IPS-NIHi7 (cell line): ENCODE measurements at regions not wholly inside any gene's neighbourhood (a gene's known extent, or its start where the extent isn't known, plus 50 kb on each side); places are given as distances from the start of the nearest gene placed in this dataset.
"Not testable (repeated sequence)": the region's sequence is repeated elsewhere in the genome, so short reads cannot be mapped to it uniquely, and the experiment has no call there.

Source experiments
- DNase-seq: peaks from one replicate; pipeline ENCODE4 v3.0.0; 2012; ENCODE audit warnings: mixed read lengths; ENCODE audit errors: extremely low spot score

DNA sequence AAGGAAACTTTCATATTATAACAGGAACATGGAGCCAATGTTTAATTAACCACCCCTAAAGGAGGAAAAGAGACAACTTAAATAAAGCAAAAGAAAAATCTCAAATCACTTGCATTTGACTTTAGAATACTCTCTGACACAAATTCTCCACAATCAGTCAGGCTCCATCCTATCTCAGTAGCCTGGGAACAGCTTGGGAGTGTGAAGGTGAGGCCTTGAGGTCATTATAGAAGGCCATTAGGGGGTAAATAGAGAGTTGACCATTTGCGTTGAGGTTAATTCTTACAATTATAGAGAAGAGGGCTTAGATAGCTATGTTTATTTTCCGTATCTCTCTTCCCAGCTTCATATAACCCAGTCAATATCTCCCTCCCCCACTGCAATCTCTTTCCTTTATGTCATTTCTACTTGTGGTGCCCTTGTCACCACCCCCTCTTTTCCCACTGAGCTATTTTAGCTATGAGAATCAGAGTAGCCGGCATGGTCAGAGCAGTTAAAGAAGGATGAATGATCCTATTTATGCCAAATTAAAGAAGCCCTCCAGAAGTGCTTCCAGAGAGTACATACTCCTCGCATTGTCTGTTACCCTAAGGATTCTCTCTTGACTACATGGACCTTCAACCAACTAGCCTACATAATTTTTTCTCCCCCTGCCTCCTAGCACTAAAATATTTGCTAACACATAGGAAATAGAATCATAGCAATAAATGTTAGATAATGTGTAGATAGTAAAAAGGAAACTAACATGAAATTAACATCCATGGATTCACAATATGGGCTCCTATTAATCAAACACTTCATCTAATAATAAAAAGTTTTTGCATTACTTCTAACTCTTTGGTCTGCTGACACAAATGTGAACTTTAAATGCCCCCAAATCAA is 135.2 kb upstream of the KRR1 start:
- no peak for DNase-seq

DNA sequence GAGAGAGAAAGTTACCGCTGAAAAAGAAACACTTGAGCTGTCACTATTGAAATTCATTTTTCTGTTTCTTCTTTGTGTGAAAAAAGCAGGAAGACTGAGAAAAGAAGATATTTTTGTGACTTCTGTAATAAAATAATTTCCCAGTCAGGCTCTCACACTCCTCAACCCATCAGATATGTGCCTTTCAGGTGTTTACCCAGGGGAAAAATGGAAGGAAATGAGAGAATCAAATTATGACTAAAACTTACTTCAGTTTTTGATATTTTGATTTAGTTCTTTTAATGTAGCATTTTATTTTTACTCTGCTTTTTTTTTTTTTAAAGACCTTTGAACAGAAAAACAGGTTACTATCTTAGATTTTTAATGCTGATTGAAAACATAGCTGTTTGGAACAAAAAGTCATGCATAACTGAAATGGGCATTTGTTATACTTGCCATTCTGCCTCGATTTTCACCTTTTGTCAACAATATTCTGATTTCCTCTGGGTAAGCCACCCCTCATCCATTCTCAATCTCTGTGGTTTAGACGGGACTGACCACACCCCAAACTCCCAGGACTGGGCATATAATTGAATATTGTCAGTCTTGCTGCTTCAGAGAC is 133.2 kb upstream of the KRR1 start:
- DNase-seq, result no peak

GRCh38 chr12:75643119-75643518 is 131.7 kb upstream of the KRR1 start:
- DNase-seq, result not testable (repeated sequence)

- no peak for DNase-seq
Measured at GRCh38 chr12:75642226-75642625, 130.8 kb upstream of the KRR1 start.

DNA sequence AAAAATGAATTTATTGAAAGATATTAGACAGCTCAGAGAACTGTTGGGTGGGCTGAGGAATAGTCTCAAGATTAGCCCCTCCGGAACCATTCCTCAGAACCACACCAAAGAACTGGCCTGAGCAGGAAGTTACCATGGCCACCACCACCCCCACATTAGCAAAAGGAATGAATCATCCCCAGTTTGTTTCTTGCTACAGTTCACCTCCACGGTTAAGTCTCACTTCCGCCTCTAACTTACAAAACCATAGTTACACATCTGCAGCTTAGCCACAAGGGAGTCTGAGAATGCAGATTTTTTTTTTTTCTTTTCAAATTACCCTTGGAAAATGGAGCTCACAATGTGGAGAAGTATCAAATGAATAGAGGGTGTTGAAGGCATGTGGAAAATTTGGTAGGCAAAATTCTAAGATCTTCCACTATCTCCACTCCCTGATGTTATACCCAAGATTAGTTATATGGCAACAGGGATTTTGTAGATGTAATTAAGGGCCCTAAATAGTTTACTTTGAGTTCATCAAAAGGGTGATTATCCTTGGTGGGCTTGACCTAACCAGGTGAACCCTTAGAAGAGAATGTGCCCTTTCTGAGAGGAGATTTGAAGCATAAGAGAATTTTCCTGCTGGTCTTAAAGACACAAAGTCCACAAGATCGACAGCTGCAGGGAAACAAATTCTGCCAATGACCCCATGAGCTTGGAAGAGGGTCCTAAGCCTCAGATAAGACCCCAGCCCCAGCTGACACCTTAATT is 129.8 kb upstream of the KRR1 start:
- peak; percentile 33 for DNase-seq

- DNase-seq, result no peak
Measured at GRCh38 chr12:75638792-75639191, 127.4 kb upstream of the KRR1 start.

DNA sequence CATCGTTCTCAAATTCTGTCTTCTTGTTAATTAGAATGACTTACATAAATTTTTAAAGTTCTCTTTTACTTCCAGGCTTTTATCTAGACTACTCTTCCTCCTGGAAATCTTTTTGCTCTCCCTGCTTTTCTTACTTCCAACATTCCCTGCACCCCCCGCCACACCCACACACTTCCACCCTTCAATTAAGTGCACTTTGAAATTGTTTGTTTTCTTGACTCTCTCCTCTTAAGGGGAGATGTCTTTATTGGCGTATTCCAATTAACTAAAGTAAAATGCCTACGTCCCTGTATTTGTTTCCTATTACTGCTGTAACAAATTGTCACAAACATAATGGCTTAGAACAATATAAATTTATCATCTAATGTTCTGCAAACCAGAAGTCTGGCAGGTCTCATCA is 125.2 kb upstream of the KRR1 start:
- DNase-seq, result no peak

DNA sequence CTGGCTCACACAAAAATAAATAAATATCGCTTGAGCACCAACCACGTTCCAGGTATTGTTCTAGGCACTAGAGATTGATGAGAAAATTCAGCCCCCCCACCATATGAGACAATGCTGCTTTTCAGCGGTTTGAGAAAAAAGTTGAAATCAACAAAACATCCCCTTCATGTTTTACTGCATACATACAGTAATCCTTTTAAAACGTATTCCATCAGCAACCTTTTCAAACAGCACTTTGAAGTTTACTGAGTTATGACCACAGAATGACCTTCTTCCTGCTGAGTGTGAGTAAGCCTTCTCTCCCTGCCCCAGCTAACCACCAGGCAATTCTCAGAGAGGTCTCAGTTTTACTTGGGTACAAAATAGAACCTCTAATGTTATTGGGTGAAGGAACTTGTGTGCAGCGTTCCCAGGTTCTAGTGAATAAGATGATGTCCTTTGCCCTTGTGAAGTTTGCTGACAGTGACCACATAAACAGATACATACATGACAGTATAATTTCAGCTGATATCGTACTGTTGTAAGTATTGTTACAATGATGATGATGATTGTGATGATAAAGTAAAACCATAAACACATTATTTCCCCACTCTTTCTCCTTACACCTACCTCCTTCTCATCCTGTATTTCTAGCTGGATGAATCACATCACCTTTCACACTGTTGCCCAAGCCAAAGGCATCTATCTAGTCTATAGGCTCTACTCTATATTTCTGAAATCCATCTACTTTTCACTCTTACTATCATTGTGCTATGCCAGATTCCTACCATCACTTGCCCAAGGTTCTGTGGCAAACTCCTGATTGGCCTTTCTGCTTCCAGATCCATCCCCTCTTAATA is 124.4 kb upstream of the KRR1 start:
- no peak for DNase-seq

- DNase-seq, result no peak
Measured at GRCh38 chr12:75634244-75635222, 123.1 kb upstream of the KRR1 start.

GRCh38 chr12:75633789-75634188 is 122.4 kb upstream of the KRR1 start:
- no peak for DNase-seq

- no peak for DNase-seq
Measured at GRCh38 chr12:75632442-75632841, 121.0 kb upstream of the KRR1 start.

DNA sequence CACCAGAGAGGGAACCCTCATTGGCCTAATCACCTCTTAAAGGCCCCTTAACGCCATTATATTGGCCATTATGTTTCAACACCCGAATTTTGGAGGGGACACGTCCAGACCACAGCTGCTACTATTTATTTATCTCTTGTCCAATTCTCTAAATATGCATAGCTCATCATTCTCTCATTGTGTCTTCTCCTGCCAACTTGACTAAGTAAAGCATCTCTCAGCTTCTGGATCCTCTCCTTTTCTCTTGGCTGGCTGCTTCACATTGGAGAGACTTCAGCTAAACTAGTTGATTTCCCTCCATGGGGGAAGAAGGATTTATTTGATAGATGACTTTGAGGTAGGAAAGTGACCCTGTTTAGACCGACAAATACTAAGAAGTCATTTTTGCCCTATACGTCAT is 120.4 kb upstream of the KRR1 start:
- DNase-seq, result no peak

- DNase-seq, result no peak
Measured at GRCh38 chr12:75630091-75630490, 118.7 kb upstream of the KRR1 start.

DNA sequence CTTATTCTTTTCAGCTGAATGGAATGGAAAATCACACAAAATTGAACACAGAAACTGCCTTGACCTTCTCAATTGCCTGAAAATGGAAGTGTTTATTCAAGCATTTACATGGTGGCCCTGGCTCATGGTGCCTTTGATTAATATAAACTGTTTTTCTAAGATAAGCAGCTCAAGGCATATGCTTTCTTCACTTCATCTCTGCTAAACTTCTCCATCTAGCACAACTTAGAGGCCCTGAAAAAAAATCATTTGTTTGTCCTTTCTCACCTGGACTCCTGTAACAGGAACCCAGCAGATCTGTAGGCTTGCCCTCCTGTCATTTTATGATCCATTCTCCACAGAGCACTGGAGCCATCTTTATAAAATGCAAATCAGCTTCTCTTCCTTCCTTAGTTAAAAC is 117.5 kb upstream of the KRR1 start:
- DNase-seq, result no peak

DNA sequence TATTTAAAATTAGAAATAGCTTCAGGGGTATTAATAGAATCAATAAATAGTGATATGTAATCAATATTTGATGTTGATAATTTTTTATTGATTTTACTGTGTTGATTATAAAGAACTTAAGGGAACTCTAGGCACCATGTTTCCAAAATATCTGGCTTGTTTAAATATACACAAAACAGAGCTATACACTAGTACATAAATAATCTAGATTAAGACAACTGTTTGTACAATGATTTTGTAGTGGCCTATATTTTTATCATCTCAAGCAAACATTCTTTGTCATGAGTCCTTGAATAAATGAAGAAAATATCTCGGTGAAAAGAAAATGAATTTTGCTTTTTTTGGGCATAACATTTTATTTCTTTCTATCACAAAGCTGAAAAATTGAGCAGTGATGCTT is 117.1 kb upstream of the KRR1 start:
- DNase-seq, result no peak

- peak; percentile 57 for DNase-seq
Measured at GRCh38 chr12:75623631-75624154, 112.3 kb upstream of the KRR1 start.

DNA sequence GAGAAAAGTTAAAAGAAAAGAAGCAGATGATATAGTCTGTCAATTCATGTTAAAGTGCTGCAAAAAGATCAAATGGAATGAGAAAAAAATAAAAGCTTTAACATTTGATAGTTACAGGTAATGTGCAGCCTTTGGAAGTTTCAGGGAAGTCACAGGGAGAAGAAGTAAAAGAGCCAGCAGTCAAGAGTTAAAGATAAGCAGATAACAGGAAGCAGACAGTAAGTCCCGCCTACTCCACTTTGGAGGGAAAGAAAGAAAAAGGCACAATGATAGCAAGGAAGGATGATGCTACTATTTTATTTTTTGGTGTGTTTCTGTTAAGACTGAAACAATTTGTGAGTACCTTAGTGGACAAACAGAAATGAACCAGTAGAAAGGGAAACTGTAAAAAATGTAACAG is 111.1 kb upstream of the KRR1 start:
- no peak for DNase-seq

GRCh38 chr12:75614396-75614795 is 103.0 kb upstream of the KRR1 start:
- DNase-seq, result not testable (repeated sequence)

DNA sequence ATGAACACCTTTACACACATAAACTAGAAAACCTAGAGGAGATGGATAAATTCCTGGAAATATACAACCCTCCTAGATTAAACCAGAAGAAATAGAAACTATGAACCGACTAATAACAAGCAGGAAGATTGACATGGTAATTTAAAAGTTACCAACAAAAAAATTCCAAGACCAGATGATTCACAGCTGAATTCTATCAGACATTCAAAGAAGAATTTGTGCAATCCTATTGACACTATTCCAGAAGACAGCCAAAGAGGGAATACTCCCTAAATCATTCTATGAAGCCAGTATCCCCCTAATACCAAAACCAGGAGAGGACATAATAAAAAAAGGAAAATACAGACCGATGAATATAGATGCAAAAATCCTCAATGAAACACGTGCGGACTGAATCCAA is 102.6 kb upstream of the KRR1 start:
- no peak for DNase-seq

- DNase-seq, result no peak
Measured at GRCh38 chr12:75611041-75611440, 99.6 kb upstream of the KRR1 start.
